Dermis blood vessel endothelial cell (primary cell): ENCODE measurements at regions not wholly inside any gene's neighbourhood (a gene's known extent, or its start where the extent isn't known, plus 50 kb on each side); places are given as distances from the start of the nearest gene placed in this dataset.

Source experiments
- DNase-seq: peaks from one replicate; pipeline ENCODE4 v3.0.0; 2010

- DNase-seq = no peak
These were observed 501.1 kb upstream of the CELF2 start for GRCh38 chr10:10516346-10517130.

GRCh38 chr10:10517866-10518265 is 499.8 kb upstream of the CELF2 start:
- DNase-seq = no peak

DNA sequence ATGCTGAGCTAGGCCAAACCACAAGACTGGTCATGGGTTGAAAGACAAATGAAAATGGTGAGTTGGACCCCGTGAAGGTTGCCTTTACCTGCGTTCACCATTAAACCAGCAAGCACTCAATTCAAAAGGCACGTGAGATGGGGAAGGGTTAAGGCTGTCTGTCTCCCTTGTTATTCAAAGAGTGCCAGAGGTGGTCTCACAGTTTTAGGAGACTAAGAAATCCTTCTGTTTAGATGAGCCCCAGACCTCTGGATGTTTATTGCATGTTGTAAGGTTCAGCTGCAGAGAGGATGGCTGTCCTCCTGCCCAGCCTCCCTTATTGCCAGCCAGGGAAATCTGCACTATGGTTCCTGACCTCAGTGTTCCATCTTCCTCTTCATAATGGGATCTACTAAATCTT is 498.0 kb upstream of the CELF2 start:
- DNase-seq = no peak

- DNase-seq = no peak
These were observed 496.9 kb upstream of the CELF2 start for GRCh38 chr10:10520491-10521385.

DNA sequence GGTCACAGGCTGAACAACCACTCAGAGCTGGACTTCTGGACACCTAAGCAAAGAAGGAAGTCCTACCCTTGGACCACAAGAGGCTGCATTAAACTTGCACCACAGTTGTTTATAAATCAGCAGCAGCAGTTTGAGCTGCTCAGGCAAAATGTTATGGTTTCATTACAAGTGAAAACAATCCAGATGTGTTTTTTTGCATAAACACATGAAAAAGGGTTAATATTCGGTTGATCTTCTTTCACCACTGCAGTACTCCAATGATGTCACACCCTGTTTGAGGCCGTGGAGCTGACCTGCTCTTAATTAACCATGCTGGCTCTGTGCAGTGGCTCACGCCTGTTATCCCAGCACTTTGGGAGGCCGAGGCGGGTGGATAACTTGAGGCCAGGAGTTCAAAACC is 490.8 kb upstream of the CELF2 start:
- DNase-seq = no peak

- DNase-seq = no peak
These were observed 489.7 kb upstream of the CELF2 start for GRCh38 chr10:10527861-10528562.

- DNase-seq = no peak
These were observed 489.1 kb upstream of the CELF2 start for GRCh38 chr10:10528563-10528910.

DNA sequence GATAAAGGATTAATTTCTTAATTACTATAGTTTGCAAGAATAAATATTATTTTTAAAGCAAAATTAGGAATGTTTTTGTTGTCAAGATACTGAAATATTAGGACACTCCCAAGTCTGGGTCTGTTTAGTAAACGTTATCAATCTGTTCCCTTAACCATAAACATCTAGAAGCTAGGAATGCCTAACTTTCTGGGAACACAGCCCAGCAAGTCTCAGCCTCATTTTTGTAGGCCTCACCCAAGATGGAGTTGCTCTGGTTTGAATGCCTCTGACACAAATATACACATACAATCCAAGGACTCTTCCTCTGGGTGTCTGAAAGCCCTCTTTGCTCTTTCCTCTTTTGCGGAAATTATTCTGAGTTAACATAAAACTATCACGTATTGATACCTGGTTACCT is 487.4 kb upstream of the CELF2 start:
- DNase-seq = no peak

DNA sequence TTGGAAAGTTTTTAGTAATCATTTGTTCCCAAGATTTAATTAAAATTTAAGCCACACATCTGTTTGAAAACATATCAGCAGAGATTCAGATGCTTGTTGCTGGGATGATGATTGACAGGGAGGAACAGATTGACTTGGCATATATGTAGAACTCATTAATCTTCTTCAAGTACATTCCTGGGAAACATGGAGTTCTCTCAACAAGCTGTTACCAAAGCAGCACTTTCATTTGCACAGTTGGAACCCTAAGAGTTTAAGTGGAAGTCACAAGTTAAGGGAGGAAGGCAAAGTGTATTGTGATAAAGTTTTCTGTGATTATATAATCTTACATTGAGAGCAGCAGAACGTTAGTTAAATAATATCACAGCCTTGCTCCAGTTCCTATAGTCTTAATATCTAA is 485.4 kb upstream of the CELF2 start:
- no peak for DNase-seq

DNA sequence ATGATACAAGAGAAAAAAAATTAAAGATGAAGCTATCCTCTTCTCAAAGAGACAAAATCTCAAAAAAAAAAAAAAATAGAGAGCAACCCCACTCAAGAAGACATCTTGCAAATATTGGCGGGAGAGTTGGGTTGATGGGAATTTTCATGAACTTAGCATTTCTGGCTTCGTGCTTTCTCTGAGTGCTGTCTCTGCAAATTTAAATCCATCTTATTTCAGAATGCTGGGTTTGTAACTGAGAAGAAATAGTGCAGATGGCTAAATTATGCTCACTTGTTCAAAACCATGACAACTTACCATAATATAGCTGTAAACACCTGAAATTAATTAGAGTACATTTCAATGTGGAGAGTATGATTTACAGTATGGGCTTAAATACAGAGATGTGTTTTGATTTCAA is 484.8 kb upstream of the CELF2 start:
- DNase-seq = no peak

- no peak for DNase-seq
These were observed 484.2 kb upstream of the CELF2 start for GRCh38 chr10:10533437-10533836.

- DNase-seq = no peak
These were observed 479.3 kb upstream of the CELF2 start for GRCh38 chr10:10538326-10538725.

DNA sequence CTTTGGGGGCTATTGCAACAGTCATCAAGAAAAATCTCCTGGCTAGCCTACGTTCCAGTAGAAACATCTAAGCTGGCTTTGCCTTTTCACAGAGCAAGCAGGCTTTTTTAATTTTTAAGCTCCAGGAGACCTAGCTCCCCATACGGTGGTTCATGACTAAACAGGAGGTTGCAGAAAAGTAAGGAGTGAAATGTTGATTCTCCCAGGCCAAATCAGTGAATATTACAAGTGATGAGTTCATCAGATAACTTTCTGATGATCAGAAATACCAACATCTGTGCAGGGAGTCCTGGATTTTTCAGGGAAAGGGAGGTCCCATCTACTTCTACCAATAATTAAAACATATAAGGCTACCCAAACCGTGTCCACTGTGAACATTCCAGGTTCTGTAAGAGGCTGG is 477.3 kb upstream of the CELF2 start:
- no peak for DNase-seq

DNA sequence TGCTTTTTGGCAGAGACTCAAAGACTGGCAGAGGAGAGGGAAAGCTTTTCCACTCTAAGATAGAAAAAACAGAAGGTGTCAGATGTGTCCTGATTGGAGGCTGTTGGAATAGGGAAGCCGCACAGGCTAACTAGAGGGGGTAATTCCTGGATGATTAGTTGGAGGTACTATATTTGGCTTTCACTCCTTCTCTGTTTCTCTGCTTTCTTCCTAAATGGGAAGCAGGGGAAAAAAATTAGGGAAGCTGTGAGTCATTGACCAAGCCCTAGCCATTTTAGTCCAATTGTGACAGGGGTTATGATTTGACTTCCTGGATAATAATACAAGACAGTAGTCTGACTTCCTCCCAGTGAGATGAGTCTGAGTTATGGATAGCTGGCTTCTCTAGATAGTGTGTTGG is 475.2 kb upstream of the CELF2 start:
- no peak for DNase-seq

GRCh38 chr10:10544890-10545289 is 472.8 kb upstream of the CELF2 start:
- DNase-seq = no peak

DNA sequence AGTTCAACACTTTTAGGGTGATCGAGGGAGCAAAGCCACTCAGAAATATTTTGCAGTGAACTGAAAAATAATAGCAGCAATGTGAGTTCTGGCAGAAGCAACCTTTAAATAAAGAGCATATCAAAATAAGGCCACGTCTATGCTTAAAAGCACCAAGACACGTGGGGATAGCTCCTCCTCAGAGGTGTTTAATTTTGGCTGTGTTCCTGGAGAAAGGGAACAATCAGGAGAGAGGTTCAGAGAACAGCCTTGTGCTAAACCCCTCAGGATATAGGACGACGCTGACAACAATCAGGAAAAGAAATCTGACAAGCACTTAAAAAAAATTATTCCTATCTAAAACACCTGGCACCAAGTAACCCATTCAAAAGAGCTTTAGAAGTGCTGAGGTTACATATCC is 471.9 kb upstream of the CELF2 start:
- no peak for DNase-seq

GRCh38 chr10:10551596-10552301 is 465.9 kb upstream of the CELF2 start:
- DNase-seq = no peak

- no peak for DNase-seq
These were observed 464.7 kb upstream of the CELF2 start for GRCh38 chr10:10552948-10553347.

DNA sequence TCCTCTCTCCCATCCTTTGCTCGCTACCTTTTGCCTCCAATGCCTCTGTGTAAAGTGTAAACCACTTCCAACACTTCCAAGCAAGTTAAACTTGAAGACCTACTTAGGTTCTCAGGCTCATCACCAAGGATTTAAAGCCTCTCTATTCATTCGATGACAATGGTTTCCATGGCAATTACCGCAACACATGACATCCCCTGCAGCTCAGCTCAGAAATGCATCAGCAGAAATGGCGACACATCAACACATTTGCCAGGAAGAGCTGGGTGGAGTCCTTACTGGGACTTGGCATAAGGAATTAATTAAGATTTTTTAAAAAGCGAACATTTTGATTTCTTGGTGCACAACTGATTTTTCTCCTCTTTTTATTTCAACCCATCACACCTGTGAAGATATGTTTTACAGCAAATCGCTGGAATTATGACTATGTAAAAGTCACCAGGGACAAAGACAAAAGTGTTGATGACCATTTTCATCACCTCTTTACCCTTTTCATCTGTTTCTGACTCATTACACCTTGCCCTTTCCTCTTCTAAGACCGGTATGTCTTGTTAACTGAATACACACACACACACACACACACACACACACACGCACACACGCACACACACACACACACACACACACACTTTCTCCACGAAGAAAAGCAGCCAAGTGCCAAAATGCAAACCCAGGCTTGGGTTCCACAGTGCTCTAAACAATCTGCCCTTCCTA is 453.4 kb upstream of the CELF2 start:
- no peak for DNase-seq

DNA sequence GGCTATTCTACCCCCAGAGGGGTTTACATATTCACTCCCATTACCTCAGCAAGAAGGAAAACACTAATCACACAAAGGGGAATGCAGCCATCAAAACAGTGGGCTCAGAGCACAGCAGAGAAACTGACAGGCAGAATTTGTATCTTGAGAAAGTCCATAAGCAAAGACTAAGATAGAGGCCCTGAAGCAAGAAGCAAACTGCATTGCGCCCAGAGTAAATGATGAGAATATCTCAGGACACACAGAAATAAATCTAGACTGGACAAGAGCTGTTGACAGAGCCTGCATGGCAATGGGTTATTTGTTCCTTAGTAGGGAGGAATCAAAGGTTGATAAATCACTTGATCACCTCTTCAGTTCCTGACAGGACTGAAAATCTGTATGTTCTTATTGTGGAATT is 440.7 kb upstream of the CELF2 start:
- no peak for DNase-seq

- DNase-seq = no peak
These were observed 438.0 kb upstream of the CELF2 start for GRCh38 chr10:10579709-10580108.

GRCh38 chr10:10584161-10584560 is 433.5 kb upstream of the CELF2 start:
- no peak for DNase-seq
